GM18519 (cell line): ENCODE measurements at regions not wholly inside any gene's neighbourhood (a gene's known extent, or its start where the extent isn't known, plus 50 kb on each side); places are given as distances from the start of the nearest gene placed in this dataset.

Experiments
- ATAC-seq: cut with Tn5 transposase; IDR thresholded peaks from one replicate; pipeline ENCODE4 v1.9.1; 2021; ENCODE audit warnings: mild to moderate bottlenecking, moderate library complexity; ENCODE audit not compliant: unreplicated experiment, low FRiP score

DNA sequence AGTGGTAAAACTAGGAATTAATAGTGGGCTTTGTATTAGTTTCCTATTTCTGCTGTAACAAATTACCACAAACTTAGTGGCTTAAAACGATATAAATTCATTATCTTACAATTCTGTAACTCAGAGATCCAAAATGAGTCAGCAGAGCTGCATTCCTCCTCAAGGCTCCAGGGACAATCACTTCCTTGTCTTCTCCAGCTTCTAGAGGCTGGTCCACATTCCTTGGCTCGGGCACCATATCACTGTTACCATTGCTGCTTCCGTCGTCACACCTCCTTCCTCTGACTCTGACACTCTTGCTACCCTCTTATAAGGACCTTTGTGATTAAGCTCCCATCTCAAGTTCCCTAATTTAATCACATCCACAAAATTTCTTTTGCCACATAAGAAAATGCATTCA, 567.8 kb upstream of the KLHL29 start:
- no peak for ATAC-seq

DNA sequence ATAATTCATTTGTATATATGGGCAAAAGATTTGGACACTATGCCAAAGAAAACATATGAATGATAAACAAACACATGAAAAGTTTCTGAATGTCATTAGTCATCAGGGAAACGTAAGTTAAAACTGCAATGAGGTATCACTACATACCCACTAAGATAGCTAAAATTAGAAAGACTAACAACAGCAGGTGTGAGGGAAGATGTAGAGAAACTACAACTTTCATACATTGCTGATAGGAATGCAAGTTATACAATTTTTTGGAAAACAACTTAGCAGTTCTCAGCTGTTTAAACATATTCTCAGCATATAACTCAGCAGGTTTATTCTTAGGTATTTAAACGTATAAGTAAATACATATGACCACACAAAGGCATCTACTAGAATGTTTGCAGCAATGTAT, 563.5 kb upstream of the KLHL29 start:
- no peak for ATAC-seq

DNA sequence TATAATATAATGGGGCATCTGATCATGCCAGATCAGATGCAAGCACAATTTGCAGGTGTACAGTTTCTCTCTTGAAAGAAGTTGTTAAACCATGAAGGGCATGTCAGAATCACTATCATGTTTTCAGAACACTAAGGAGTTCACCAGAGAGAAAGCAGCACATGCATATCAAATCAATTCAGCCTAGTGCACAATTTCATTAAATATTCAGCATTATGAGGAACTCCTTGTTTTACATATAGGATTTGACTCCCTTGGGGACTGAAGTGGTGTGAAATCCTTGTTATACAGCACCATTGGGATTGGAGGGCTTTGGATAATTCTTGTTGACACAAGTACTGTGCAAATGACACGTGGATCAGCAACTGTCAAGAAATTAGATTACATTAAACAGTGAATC, 562.1 kb upstream of the KLHL29 start:
- no peak for ATAC-seq

DNA sequence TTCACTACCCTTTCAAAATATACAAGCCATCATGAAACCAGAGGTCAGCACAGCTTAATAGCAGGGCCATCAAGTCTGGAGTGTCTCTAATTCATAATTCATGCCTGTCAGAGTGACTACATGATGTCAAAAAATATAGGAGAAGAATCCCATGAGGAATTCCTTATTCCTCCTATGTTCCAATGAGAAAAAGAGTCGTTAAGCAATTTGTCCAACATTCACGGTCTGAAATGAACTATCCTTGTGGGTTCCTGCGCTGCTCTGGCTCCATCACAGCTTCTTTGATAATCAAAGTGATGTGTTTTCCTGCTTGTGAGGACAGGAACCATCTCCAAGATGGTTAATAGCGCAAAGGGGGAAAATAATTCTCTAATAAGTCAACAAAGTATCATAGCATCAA, 560.4 kb upstream of the KLHL29 start:
- no peak for ATAC-seq

DNA sequence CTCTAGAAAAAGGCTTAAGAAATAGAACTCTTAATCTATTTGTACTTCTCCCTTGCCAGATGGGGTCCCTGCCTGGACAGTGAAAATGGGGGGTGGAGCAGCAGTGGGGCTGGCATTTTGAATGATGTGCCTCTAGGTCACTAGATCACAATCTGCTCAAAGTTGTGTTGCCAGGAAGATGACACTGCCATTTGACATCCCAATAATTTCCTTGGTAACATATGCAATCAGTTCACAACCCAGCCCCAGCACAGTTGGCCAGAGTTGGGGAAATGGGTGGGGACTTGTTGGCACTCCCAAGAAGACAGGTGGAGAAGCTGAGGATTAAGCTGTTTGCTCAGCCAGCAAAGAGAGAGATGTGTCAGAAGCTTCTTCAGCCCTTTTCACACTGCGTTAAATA, 558.3 kb upstream of the KLHL29 start:
- ATAC-seq: no peak

DNA sequence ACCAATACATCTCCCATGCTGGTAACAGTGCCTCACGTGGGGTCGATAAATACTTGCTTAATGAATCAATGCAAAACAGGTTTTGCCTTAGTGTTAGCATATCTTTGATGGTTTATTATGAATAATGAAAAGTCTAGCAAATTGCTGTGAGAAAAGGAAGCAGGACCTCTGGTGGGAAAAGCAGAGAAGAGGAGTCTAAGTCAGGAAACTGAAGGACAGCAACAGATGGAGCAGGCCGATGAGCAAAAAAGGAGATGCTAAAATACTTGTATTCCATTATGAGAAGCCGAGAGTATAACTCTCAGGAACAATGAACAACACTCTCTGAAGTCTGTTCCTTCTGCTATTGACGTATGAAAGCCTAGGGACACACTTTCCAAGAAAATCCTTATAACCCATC, 555.2 kb upstream of the KLHL29 start:
- no peak for ATAC-seq

DNA sequence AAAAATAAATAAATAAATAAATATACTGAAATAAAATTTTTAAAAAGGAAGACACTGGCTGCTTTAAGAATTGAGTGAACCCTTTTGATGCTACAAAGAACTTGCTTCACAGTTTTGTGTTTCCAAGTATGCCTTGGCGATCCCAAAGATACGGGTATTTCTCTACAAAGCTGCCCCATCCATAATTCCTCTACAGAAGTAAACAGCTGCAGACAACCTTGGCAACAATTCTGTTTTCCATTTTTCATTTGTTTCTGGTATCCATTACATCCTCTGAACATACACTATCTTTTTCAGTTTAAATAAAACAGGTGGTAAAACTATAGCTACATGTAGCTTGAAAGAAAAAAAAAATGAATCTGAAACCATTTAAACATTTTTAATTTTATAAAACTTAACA, 552.8 kb upstream of the KLHL29 start:
- ATAC-seq: no peak

DNA sequence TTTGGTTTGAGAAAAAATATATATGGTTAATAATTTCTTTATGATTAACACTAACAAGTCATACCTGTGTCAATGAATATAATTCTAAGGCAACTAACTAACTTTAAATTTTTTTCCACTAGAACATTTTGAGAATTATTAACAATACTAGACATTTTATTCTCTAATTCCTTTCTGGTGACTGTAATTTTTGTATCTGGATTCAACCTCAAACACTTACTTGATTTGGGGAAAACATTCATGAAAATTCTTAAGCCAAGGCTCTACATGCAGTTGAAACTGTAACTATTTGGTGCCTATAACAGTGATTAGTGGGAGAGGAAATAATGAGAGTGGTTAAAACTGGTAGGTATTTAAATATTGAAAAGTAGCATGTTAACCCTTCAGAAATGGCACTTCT, 546.5 kb upstream of the KLHL29 start:
- ATAC-seq: no peak

DNA sequence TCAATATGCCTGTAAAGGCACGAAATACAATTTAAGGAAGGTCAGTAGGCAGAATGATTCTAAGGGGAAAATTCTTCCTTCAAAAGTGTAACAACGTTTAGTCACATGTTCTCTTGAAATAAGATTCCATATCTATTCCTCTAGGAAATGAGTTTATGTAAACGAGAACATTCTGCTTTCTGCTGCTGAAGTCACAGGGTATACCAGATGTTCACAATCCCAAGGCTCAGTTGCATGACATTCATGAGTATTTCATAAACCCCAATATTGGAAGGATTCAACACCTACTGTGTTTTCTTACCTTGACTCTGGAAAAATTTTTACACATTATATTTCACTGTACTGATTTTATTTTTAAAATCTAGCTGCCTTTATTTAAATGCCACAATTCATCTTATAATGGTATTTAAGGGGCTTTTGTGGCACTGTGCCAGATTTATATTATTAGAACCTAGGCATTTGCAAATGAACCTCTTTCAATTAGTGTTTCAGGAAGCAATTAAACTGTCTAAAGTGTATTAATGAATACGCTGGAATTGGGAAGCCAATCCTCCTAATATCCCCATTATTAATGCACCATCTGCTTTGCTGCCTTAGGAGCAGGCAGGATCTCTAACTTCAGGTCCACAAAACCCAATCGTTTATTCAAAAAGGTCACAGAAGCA, 542.6 kb upstream of the KLHL29 start:
- no peak for ATAC-seq

DNA sequence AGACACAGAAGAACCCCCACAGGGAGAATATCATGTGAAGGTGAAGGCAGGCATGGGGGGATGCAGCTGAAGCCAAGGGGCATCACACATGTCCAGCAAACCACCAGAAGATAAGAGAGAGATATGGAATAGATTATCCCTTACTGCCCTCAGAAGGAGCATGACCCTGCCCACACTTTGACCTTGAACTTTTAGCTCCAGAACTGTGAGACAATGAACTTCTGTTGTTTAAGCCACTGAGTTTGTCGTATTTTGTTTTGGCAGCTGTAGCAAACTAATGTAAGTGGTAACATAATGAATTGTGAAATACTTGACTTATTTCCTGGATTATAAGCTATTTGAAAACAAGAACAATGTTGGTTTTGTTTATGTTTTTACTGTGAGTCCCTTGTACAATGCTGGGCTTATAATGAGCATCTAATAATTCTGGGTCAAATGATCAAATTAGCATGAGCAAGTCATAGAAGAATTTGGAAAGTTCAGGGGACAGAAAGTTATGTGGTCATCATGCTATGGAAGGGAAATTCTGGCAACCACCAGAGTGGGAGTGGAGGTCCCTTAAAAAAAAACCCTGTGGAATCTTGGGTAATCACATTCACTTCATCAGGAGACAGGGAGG, 541.0 kb upstream of the KLHL29 start:
- ATAC-seq: no peak

DNA sequence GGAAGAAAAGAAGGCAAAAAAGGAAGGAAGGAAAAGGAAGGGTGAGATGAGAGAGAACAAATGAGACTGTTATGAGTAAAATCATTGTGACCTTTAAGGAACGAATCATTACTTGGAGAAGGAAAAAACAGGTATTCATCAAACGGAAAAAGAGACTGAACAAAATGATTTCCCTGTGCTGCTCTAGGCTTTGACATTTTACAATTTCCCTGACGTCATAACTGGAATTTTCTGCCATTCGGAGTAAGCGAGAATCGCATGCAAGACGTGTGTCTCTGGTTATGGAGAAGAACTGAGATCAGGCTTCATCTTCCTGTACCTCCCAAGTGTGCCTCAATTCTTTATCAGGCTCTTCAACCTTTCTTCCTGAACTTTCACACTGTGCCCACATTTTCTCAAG, 534.7 kb upstream of the KLHL29 start:
- no peak for ATAC-seq

DNA sequence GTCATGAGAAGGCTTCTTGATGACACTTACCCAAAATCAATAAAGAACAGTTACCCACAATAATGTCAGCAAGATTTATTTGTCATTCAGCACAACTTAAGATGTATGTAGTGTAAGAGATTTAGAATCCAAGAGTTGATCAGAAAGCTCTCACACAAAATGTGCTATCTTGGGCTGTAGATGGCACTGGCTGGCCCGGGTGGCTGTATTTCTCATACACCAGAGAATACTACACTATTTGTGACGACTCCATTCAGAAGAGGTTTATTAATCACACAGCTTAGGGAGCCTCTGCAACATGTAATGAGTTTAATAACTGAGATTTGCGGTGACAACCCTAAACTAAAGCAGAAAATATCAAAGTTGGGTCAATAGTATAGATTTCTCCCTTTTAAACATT, 530.4 kb upstream of the KLHL29 start:
- no peak for ATAC-seq

DNA sequence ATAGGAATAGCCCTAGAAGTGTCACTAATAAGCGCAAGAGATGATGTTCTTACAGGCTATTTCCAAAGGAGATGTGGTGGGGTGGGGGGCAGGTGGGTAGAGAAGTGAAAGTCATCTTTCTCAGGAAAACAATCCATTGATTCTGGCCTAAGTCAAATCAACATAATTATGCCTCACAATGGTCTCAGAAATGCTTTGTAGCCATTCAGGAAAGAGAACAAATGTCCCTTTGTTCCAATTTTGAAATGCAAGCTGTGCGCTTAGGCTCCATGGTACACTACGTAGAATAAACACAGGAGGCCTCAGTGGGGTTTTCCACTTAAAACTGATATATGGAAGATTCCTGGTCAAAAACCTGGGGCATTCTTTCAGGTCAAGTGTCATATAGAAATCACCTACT, 529.9 kb upstream of the KLHL29 start:
- ATAC-seq: no peak

DNA sequence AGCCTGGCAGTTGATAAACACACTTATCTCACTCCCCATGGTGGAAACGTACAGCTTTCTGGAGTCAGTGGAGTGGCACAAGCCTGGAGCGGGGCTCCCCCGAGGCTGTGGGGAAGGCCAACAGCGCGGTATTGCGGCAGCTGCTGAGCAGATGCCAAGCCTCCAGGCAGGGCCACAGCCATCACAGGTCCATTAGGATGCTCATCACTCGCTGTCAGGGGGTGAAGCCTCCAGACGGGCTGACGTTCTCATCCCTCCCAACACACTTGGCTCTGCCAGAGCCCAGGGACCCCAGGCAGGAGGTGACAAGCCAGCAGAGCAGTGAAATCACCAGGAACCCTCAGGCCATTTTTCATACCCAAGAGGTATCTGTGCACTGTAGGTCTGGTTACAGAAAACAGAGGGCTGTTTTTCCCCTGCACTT, 529.2 kb upstream of the KLHL29 start:
- no peak for ATAC-seq

DNA sequence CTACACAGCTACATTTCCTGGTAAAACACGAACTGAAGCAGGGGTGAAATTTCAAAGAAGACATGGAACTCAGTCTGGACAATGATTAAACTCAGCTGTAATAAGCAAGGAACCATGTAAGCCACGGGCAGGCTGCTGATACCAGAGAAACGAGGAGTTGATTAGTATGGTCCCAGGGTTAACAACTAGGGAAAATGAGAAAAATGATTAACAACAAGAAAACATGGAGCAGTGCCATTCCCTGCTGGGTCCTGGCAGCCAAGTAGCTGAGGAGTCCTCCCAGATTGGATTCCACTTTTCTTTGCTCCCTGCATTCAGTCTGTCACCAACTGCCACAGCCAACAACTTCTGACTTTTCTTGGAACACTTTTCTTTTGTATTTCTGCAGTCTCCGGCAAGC, 517.0 kb upstream of the KLHL29 start:
- no peak for ATAC-seq

DNA sequence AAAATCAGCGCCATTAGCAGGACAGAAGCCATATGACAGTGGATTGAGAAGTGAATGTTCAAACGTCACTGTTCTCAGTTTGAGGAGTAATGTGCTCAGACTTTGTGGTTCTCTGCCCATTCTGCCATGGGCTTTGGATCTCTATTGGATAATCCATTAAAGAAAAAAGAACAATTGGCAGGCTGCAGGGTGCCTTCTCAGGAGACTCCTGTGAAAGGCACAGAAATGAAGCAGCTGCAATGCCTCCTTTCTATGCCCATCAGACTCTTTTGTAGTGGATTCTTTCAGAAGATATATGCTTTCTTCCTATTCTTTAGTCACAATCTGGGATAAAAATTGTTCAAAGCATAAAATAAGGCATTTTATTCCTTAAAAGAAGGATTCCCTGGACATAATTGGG, 506.9 kb upstream of the KLHL29 start:
- ATAC-seq: no peak

DNA sequence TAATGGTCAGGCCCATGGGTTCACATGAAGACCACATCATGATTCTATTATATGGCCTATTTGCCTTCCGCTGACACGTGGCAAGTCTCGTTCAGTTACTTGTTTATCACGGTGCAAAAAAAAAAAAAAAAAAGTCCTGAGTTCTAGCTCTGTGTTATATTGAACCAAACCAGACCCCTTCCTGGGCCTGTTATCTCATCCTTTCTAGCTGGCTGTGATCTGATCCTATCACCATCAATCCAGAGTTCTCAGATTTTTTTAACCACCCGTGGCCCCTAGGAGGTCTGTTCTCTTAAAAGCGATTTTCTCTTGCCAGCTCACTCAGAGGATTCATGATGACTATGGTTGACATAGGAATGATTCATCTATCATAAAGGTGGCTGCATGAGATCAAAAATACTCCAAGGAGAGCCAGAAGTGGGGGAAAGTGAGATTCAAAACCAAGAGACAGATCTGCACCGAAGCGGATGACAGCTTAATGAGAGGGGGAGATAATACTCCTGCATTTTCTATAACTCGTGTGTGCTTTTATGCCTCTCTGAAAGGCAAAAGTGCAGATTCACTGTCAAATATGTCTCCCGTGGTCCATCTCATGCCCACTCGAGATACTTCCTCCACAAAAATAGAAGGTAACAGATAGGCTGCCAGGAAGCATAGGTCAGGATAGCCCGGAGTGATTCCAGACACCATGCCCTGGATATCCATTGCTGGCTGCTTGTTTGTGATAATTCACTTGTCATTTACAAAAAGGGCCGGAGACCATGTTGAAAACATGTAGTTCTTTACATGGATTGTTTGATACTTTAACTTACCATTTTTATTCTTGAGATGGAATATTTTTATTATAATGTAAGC, 505.7 kb upstream of the KLHL29 start:
- ATAC-seq: no peak

DNA sequence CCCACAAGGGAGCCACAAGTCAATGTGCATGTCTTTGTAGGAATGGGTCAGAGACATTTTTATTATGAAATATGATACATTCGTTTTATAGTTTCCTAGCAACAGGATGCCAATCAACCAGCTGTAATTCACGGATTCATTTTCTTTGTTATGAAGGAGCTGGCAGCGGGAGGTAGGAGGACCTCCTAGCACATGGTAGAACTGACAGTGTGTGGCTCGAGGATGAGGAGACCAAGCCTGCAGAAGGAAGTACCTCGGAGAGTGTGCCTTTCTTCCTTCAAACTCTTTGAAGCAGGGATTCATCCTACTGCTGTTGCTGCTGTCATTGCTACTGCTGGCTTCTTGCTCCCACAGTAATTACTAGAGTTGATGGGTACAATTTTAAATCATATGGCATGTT, 504.8 kb upstream of the KLHL29 start:
- no peak for ATAC-seq

DNA sequence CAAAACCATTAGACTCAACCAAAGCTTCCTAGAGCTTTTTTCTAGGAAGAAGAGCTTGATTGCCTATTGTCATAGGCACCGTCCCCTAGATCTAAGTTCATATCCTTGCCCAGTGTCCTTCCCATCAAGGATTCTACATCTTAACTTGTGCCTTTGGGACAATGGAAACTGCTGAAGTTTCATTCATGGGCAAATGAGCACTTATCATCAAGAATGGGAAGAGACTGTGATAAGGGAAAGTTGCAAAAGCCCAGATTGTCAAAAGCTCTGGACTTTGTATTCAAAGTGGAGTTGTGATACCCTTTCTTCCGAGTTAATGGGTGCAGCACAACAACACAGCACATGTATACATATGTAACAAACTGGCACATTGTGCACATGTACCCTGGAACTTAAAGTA, 503.0 kb upstream of the KLHL29 start:
- no peak for ATAC-seq

DNA sequence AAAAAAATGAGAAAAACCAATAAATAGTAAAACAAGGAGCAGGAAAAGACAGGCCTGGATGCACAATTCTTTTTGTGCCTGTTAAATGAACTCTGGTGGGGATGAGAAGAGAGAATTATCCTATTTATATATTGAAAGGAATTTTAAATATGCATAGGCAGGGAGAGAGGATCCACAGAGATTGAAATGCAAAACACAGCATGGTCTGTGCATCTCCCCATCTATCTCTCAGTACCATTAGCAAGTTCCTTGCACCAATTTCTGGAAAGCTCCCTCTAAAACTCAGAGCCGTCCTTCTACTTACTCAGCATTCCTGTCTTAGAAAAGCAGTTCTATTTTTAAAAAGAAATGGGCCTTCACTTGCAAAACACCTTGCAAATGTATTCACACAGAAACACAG, 502.3 kb upstream of the KLHL29 start:
- ATAC-seq: no peak

DNA sequence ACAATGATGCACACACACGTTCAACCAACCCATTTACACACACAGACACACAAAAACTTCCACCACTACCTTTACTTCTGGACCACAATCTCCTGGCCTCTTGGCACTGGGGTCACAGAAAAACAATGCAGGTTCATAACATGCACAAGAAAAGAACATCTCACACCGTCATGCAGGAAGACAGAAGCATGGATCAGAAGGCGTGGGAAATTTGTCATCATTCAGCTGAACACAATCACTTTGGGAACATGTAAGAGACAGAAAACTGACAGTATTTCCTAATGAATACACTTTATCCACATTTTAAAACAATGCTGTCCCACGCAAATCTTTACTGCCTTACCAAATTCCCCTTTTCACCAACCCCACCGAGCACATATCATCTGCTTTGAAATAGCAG, 501.9 kb upstream of the KLHL29 start:
- no peak for ATAC-seq

DNA sequence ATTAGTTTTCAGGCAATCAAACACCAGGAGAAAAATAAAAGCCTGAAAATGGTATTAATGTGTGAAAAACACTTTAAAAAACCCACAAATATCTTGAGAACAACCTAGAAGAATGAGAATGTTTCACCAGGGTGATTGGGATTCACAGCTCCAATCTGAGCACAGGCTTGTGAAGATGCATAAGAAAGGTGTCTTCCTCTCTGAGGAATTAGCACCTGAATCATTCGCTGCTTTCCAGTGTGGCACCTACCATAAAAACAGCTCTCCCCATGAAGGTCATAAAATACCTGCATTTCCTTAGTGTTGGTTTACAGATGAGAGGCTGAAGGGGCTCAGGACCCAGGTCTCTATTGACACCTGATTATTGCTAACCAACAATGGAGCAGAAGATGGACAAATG, 499.7 kb upstream of the KLHL29 start:
- no peak for ATAC-seq
